PC-9 (cell line): ENCODE measurements at regions not wholly inside any gene's neighbourhood (a gene's known extent, or its start where the extent isn't known, plus 50 kb on each side); places are given as distances from the start of the nearest gene placed in this dataset.

ENCODE experiments used
- EZH2 ChIP-seq: fragments of 200-600 bp; sonication (generic); IDR thresholded peaks from 2 replicates; pipeline ENCODE4 v1.8.0; 2017; ENCODE audit warnings: antibody characterized with exemption, low read depth
- TF ChIP-seq, protein P1 (sequence below): fragments of 200-600 bp; sonication (generic); conservative IDR thresholded peaks from 2 replicates; pipeline ENCODE4 v1.6.1; 2017; ENCODE audit warnings: mixed run types, antibody characterized with exemption, mild to moderate bottlenecking, moderate library complexity

DNA sequence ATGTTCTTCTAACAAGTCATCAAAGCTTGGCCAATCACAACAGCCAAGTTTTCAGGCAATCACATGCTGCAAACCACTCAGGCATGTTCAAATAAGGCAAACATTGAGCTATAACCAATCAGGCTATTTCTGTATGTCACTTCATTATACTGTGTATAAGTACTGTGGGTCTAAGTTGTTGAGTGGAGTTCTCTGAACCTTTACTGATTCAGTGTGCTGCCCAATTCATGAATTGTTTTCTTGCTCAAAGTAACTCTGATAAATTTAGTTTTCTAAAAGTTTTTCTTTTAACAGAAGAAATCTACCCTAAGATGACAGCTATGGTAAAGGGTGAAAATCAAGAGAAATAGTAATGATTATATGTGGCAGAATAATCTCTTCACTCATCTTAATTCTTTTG is 805.4 kb upstream of the NUDT12 start:
- TF ChIP-seq, protein P1, sequence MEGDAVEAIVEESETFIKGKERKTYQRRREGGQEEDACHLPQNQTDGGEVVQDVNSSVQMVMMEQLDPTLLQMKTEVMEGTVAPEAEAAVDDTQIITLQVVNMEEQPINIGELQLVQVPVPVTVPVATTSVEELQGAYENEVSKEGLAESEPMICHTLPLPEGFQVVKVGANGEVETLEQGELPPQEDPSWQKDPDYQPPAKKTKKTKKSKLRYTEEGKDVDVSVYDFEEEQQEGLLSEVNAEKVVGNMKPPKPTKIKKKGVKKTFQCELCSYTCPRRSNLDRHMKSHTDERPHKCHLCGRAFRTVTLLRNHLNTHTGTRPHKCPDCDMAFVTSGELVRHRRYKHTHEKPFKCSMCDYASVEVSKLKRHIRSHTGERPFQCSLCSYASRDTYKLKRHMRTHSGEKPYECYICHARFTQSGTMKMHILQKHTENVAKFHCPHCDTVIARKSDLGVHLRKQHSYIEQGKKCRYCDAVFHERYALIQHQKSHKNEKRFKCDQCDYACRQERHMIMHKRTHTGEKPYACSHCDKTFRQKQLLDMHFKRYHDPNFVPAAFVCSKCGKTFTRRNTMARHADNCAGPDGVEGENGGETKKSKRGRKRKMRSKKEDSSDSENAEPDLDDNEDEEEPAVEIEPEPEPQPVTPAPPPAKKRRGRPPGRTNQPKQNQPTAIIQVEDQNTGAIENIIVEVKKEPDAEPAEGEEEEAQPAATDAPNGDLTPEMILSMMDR, result no peak
- TF ChIP-seq EZH2, result no peak
